DND-41 (cell line): ENCODE measurements at regions not wholly inside any gene's neighbourhood (a gene's known extent, or its start where the extent isn't known, plus 50 kb on each side); places are given as distances from the start of the nearest gene placed in this dataset.
"Not testable (repeated sequence)": the region's sequence is repeated elsewhere in the genome, so short reads cannot be mapped to it uniquely, and the experiment has no call there.

Experiments
- ATAC-seq: fragments of 200-7000 bp; cut with Tn5 transposase; 3 replicates; pipeline ENCODE4 v1.9.1; 2021; ENCODE audit warnings: low read depth; ENCODE audit not compliant: insufficient read depth
- DNase-seq: peaks from one replicate; pipeline ENCODE4 v3.0.0-alpha.2; 2020
- H2AFZ ChIP-seq: 2 replicates; pipeline ENCODE4 v1.6.0; 2012; ENCODE audit warnings: low read depth, low read length
- H3K27ac ChIP-seq: 2 replicates; pipeline ENCODE4 v1.5.1; 2012; ENCODE audit warnings: low read length, inconsistent platforms
- H3K27me3 ChIP-seq: fragments of 200-600 bp; sonication (generic); 2 replicates; pipeline ENCODE4 v1.6.0; 2012; ENCODE audit warnings: low read length, mild to moderate bottlenecking, inconsistent platforms; ENCODE audit not compliant: insufficient read depth, poor library complexity
- H3K36me3 ChIP-seq: 2 replicates; pipeline ENCODE4 v1.5.1; 2012; ENCODE audit warnings: low read length, inconsistent platforms; ENCODE audit not compliant: insufficient read depth
- H3K4me1 ChIP-seq: 2 replicates; pipeline ENCODE4 v1.5.1; 2012; ENCODE audit warnings: mild to moderate bottlenecking, low read length; ENCODE audit not compliant: insufficient read depth
- H3K4me2 ChIP-seq: 2 replicates; pipeline ENCODE4 v1.6.0; 2012; ENCODE audit warnings: mild to moderate bottlenecking, moderate library complexity, low read length, inconsistent platforms; ENCODE audit not compliant: insufficient read depth
- H3K4me3 ChIP-seq, 2 experiments: fragments of 200-600 bp in 1 of 2; shearing (Covaris generic) in 1 of 2; 2 replicates each; pipeline ENCODE4 v1.5.1; 2012 to 2016; ENCODE audit warnings: inconsistent platforms in 2 of 2, low read length in 2 of 2, mild to moderate bottlenecking in 2 of 2, low read depth in 1 of 2, moderate library complexity in 1 of 2
- H3K79me2 ChIP-seq: 2 replicates; pipeline ENCODE4 v1.6.0; 2012; ENCODE audit warnings: low read length, inconsistent platforms; ENCODE audit not compliant: insufficient read depth
- H3K9ac ChIP-seq: 2 replicates; pipeline ENCODE4 v1.6.0; 2012; ENCODE audit warnings: low read depth, mild to moderate bottlenecking, inconsistent platforms, low read length, moderate library complexity
- H3K9me3 ChIP-seq: 2 replicates; pipeline ENCODE4 v1.5.1; 2012; ENCODE audit warnings: low read length, moderate library complexity, mild to moderate bottlenecking, inconsistent platforms; ENCODE audit not compliant: insufficient read depth, severe bottlenecking
- H4K20me1 ChIP-seq: 2 replicates; pipeline ENCODE4 v1.6.0; 2012; ENCODE audit warnings: low read length; ENCODE audit not compliant: insufficient read depth
- EZH2 ChIP-seq: IDR thresholded peaks from 3 replicates; pipeline ENCODE4 v1.6.1; 2012; ENCODE audit warnings: borderline replicate concordance, low read depth, mild to moderate bottlenecking, moderate library complexity, low read length, inconsistent platforms; ENCODE audit not compliant: severe bottlenecking
- TF ChIP-seq, protein P1 (sequence below): IDR thresholded peaks from 2 replicates; pipeline ENCODE4 v1.5.1; 2012; ENCODE audit warnings: borderline replicate concordance, low read length, moderate library complexity, mild to moderate bottlenecking; ENCODE audit not compliant: poor library complexity, severe bottlenecking; ENCODE audit errors: extremely low read depth

DNA sequence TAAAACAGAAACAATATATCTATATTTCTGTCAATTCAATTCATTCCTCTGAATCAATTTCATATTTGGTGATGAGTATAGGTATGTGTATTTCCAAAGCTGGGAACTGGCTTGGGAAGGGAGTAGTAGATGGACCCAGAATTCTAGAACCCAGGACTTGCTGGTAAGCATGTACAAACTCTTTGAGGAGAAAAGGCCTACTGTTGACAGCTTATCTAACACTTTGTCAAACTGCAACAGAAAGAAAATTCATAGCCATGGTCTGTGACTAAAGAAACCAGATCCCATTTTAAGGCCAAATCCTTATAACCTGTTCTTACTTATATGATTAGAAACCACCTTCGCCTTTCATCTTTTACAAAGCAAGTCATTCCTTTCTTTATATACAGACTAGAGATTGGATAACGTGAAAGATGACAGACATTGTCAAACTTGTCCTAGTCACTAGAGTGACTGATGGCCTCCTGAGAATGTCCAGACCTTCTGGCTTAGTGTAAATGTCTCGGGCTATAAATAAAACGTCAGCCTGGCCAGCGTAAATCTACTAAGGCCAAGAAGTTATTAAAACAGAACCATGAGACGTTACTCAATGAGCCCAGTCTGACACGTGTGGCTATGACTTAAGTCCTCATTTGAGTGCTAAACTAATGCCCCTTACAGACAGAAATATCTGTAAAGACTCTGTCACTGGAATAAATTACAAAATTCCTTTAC, 152.3 kb downstream of the ALDH8A1 start:
- Histone ChIP-seq H3K4me2 (no peak overlapping the region), H3K4me3 (no peak overlapping the region), H3K4me1 (no peaks in the 10 kb centered on the region), H2AFZ (no peak overlapping the region), H3K9me3 (no peaks in the 10 kb centered on the region), H3K36me3 (no peaks in the 10 kb centered on the region), H3K9ac (no peak overlapping the region), H3K27ac (no peak overlapping the region), H4K20me1 (no peaks in the 10 kb centered on the region), H3K27me3 (peaks cover 2% of the 10 kb centered on the region), H3K79me2 (no peaks in the 10 kb centered on the region)
- TF ChIP-seq, protein P1, sequence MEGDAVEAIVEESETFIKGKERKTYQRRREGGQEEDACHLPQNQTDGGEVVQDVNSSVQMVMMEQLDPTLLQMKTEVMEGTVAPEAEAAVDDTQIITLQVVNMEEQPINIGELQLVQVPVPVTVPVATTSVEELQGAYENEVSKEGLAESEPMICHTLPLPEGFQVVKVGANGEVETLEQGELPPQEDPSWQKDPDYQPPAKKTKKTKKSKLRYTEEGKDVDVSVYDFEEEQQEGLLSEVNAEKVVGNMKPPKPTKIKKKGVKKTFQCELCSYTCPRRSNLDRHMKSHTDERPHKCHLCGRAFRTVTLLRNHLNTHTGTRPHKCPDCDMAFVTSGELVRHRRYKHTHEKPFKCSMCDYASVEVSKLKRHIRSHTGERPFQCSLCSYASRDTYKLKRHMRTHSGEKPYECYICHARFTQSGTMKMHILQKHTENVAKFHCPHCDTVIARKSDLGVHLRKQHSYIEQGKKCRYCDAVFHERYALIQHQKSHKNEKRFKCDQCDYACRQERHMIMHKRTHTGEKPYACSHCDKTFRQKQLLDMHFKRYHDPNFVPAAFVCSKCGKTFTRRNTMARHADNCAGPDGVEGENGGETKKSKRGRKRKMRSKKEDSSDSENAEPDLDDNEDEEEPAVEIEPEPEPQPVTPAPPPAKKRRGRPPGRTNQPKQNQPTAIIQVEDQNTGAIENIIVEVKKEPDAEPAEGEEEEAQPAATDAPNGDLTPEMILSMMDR: no peak
- TF ChIP-seq EZH2: no peak
- DNase-seq: no peak
- no peak for ATAC-seq

DNA sequence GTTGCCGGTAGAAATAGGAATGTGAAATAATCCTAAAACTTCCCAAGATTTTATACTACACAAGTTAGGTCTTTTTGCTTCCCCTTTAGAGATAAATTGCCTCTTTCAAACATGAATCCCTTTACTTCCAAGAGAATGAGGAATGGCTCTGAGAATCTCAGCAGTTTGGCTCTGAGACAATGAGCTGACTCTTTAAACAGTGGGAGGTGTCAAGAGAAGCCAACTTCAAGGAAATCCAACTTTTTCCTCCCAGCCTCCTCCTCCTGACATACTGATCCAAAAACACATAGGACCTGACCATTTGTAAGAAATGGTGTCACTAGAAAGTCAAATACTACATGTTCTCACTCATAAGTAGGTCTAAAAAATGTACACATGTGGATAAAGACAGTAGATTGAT, 154.2 kb downstream of the ALDH8A1 start:
- H3K4me1 ChIP-seq: no peaks in the 10 kb centered on the region
- H3K9ac ChIP-seq: no peak overlapping the region
- ATAC-seq (no peak), DNase-seq (no peak)
- H3K4me3 ChIP-seq: no peak overlapping the region
- H3K4me2 ChIP-seq: no peak overlapping the region
- peaks cover 2% of the 10 kb centered on the region for H3K27me3 ChIP-seq
- TF ChIP-seq, protein P1: no peak
- no peak for TF ChIP-seq EZH2
- H3K27ac ChIP-seq: no peak overlapping the region
- peaks cover 7% of the 10 kb centered on the region for H3K9me3 ChIP-seq
- H3K36me3 ChIP-seq: no peaks in the 10 kb centered on the region
- H3K79me2 ChIP-seq: no peaks in the 10 kb centered on the region
- H4K20me1 ChIP-seq: no peaks in the 10 kb centered on the region
- H2AFZ ChIP-seq: no peak overlapping the region

DNA sequence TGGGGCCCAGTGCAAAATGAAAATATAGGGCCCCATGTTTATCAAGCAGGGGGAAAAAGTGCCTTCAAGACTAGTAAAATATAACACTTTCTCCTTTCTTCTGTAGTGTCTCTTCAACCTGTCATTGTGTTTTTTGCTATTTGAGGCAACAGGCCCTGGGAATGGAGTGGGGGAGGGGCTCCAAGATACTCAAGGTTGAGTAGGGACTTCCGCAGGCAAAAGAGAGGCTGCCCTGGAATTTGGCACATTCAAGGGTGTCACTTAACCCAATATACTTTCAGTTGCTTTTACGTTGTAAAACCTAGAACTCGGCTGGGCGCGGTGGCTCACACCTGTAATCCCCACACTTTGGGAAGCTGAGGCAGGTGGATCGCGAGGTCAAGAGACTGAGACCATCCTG, 154.9 kb downstream of the ALDH8A1 start:
- no peaks in the 10 kb centered on the region for H3K79me2 ChIP-seq
- peaks cover 10% of the 10 kb centered on the region for H3K9me3 ChIP-seq
- TF ChIP-seq, protein P1: no peak
- no peak for TF ChIP-seq EZH2
- no peak overlapping the region for H3K4me2 ChIP-seq
- peaks cover 2% of the 10 kb centered on the region for H3K27me3 ChIP-seq
- no peak for DNase-seq
- no peaks in the 10 kb centered on the region for H4K20me1 ChIP-seq
- H3K27ac ChIP-seq: no peak overlapping the region
- no peak overlapping the region for H3K4me3 ChIP-seq
- ATAC-seq: no peak
- no peaks in the 10 kb centered on the region for H3K4me1 ChIP-seq
- no peaks in the 10 kb centered on the region for H3K36me3 ChIP-seq
- no peak overlapping the region for H3K9ac ChIP-seq
- H2AFZ ChIP-seq: no peak overlapping the region

DNA sequence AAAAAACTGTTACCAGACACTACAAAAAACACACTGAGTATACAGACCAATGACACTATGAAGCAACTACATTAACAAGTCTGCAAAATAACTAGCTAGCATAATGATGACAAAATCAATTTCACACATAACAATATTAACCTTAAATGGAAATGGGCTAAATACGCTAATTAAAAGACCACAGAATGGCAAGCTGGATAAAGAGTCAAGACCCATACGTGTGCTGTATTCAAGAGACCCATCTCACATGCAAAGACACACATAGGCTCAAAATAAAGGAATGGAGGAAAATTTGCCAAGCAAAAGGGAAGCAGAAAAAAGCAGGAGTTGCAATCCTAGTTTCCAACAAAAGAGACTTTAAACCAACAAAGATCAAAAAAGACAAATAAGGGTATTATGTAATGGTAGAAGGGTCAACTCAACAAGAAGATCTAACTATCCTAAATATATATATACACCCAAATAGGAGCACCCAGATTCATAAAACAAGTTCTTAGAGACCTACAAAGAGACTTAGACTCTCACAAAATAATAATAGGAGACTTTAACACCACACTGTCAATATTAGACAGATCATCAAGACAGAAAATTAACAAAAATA, 158.6 kb downstream of the ALDH8A1 start:
- not testable (repeated sequence) for DNase-seq, H3K27ac ChIP-seq, ATAC-seq

More for the DNA sequence above, 158.6 kb downstream of the ALDH8A1 start:
- not testable (repeated sequence) for H3K79me2 ChIP-seq, H3K36me3 ChIP-seq, H3K4me1 ChIP-seq, H2AFZ ChIP-seq, H3K9ac ChIP-seq, H3K4me2 ChIP-seq, H4K20me1 ChIP-seq, H3K4me3 ChIP-seq, H3K27me3 ChIP-seq
- peaks cover 10% of the 10 kb centered on the region for H3K9me3 ChIP-seq
